ENCODE measurements at regions not wholly inside any gene's neighbourhood (a gene's known extent, or its start where the extent isn't known, plus 50 kb on each side); places are given as distances from the start of the nearest gene placed in this dataset.

DNA sequence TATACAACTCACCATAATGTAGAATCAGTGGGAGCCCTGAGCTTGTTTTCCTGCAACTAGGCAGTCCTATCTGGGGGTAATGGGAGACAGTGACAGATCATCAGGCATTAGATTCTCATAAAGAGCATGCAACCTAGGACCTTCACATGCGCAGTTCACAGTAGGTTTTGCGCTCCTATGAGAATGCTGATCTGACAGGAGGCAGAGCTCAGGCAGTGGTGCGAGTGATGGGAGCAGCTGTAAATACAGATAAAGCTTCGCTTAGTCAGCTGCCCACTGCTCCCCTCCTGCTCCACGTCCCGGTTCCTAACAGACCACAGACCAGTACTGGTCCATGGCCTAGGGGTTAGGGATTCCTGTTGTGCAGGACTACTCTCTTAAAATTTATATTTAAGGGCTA, 255.3 kb upstream of the POU3F3 start:
- Mint-ChIP-seq H3K27me3 (ENCODE audit: insufficient read depth) (no peaks in the 10 kb centered on the region), H3K9me3 (peaks cover 19% of the 10 kb centered on the region), H3K4me3 (no peak overlapping the region), H3K4me1 (no peaks in the 10 kb centered on the region), H3K36me3 (ENCODE audit: low read depth) (no peaks in the 10 kb centered on the region), H3K27ac (no peak overlapping the region)
- Histone ChIP-seq H3K36me3 (ENCODE audit: control insufficient read depth, insufficient read depth, low read length) (no peaks in the 10 kb centered on the region), H3K4me1 (ENCODE audit: control insufficient read depth, insufficient read depth, low read length) (no peaks in the 10 kb centered on the region), H3K27ac (ENCODE audit: low read depth, low read length) (no peak overlapping the region), H3K4me3 (ENCODE audit: low read length) (no peak overlapping the region), H3K9ac (ENCODE audit: extremely low read depth, low read length, poor library complexity, severe bottlenecking) (no peak overlapping the region), H3K9me3 (ENCODE audit: control insufficient read depth, low read length) (peaks cover 7% of the 10 kb centered on the region), H3K27me3 (ENCODE audit: control insufficient read depth, insufficient read depth, low read length, poor library complexity, severe bottlenecking) (no peaks in the 10 kb centered on the region)
- DNase-seq, result no peak
- 87 to 96% methylated on average over 6 of the region's 6 CpGs for WGBS, 2 experiments (ENCODE audit: insufficient coverage in 1 of 2, insufficient read length in 1 of 2)
- TF ChIP-seq, protein P1, sequence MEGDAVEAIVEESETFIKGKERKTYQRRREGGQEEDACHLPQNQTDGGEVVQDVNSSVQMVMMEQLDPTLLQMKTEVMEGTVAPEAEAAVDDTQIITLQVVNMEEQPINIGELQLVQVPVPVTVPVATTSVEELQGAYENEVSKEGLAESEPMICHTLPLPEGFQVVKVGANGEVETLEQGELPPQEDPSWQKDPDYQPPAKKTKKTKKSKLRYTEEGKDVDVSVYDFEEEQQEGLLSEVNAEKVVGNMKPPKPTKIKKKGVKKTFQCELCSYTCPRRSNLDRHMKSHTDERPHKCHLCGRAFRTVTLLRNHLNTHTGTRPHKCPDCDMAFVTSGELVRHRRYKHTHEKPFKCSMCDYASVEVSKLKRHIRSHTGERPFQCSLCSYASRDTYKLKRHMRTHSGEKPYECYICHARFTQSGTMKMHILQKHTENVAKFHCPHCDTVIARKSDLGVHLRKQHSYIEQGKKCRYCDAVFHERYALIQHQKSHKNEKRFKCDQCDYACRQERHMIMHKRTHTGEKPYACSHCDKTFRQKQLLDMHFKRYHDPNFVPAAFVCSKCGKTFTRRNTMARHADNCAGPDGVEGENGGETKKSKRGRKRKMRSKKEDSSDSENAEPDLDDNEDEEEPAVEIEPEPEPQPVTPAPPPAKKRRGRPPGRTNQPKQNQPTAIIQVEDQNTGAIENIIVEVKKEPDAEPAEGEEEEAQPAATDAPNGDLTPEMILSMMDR (conservative IDR thresholded peaks at IDR 0.05), result no peak

DNA sequence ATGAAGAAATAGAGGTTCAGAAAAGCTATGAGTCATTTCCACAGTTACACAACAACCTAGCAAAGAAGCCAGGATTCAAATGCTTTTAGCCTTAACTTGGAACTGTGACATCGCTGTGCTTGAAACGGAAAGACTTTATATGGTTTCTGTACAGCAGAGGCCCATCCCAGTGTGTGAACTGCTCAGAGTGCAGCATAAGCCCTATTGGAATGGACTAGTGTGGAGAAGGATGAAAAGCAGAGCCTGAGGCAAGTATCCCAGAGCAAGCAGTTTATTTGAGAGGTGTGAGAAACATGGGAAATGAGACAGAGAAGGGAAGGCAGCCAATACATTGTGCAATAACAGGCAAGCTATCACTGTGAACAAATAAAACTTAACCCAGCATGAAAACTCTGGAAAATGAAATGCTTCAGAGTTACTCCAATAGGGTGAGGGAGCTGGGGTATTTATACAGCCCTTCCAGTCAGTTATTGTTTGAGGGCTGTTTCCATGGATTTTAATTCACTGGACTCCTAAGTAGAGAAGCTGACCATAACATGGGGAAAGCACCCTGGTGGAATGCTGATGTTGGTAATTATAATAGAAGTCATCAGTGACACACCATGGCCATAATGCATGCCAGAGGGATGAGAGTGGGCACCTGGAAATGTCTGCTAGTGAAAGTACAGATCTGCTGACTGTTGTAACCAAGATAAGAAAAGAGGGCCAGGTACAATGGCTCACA, 254.0 kb upstream of the POU3F3 start:
- no peaks in the 10 kb centered on the region for H3K4me1 Mint-ChIP-seq
- no peak overlapping the region for H3K4me3 Mint-ChIP-seq

DNA sequence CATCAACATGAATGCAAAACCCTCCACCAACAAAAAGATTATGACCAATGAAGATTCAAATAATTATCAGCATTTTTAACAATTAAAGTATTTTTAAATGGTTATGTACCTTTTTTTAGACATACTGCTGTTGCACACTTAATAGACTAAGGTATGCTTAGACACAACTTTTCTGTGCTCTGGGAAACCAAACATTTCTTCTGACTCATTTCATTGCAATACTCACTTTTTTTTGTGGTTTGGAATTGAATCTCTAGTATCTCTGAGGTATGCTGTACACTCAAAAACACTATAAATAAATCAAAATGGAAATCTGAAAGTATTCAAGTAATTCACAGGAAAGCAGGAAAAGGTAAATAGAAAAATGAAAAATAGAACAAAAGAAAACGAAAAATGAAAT, 247.9 kb upstream of the POU3F3 start:
- Histone ChIP-seq H3K27me3 (ENCODE audit: control insufficient read depth, insufficient read depth, low read length, poor library complexity, severe bottlenecking) (no peaks in the 10 kb centered on the region), H3K4me1 (ENCODE audit: control insufficient read depth, insufficient read depth, low read length) (no peaks in the 10 kb centered on the region), H3K27ac (ENCODE audit: low read depth, low read length) (no peak overlapping the region), H3K4me3 (ENCODE audit: low read length) (no peak overlapping the region), H3K9me3 (ENCODE audit: control insufficient read depth, low read length) (peaks cover 24% of the 10 kb centered on the region), H3K36me3 (ENCODE audit: control insufficient read depth, insufficient read depth, low read length) (no peaks in the 10 kb centered on the region), H3K9ac (ENCODE audit: extremely low read depth, low read length, poor library complexity, severe bottlenecking) (no peak overlapping the region)
- H3K4me1 Mint-ChIP-seq, result no peaks in the 10 kb centered on the region
- TF ChIP-seq, protein P1 (conservative IDR thresholded peaks at IDR 0.05), result no peak
- WGBS, 2 experiments (ENCODE audit: insufficient coverage in 1 of 2, insufficient read length in 1 of 2), result 71 to 100% methylated on average over 1 of the region's 1 CpG
- no peaks in the 10 kb centered on the region for H3K27me3 Mint-ChIP-seq (ENCODE audit: insufficient read depth)
- no peak overlapping the region for H3K27ac Mint-ChIP-seq
- peaks cover 38% of the 10 kb centered on the region for H3K9me3 Mint-ChIP-seq
- no peak for DNase-seq
- no peak overlapping the region for H3K4me3 Mint-ChIP-seq
- H3K36me3 Mint-ChIP-seq (ENCODE audit: low read depth), result peaks cover 3% of the 10 kb centered on the region

More for the DNA sequence above, 254.0 kb upstream of the POU3F3 start:
- peaks cover 20% of the 10 kb centered on the region for H3K9me3 ChIP-seq (ENCODE audit: control insufficient read depth, low read length)
- TF ChIP-seq, protein P1 (conservative IDR thresholded peaks at IDR 0.05), result no peak
- Mint-ChIP-seq H3K9me3 (peaks cover 25% of the 10 kb centered on the region), H3K36me3 (ENCODE audit: low read depth) (no peaks in the 10 kb centered on the region), H3K27me3 (ENCODE audit: insufficient read depth) (no peaks in the 10 kb centered on the region), H3K27ac (no peak overlapping the region)
- H3K27me3 ChIP-seq (ENCODE audit: control insufficient read depth, insufficient read depth, low read length, poor library complexity, severe bottlenecking), result no peaks in the 10 kb centered on the region
- H3K36me3 ChIP-seq (ENCODE audit: control insufficient read depth, insufficient read depth, low read length), result no peaks in the 10 kb centered on the region
- H3K27ac ChIP-seq (ENCODE audit: low read depth, low read length), result no peak overlapping the region
- H3K4me1 ChIP-seq (ENCODE audit: control insufficient read depth, insufficient read depth, low read length), result no peaks in the 10 kb centered on the region
- no peak overlapping the region for H3K4me3 ChIP-seq (ENCODE audit: low read length)
- DNase-seq, result no peak
- H3K9ac ChIP-seq (ENCODE audit: extremely low read depth, low read length, poor library complexity, severe bottlenecking), result no peak overlapping the region
- 94 to 97% methylated on average over 2 of the region's 2 CpGs for WGBS, 2 experiments (ENCODE audit: insufficient coverage in 1 of 2, insufficient read length in 1 of 2)
